ENCODE measurements at regions not wholly inside any gene's neighbourhood (a gene's known extent, or its start where the extent isn't known, plus 50 kb on each side); places are given as distances from the start of the nearest gene placed in this dataset.

DNA sequence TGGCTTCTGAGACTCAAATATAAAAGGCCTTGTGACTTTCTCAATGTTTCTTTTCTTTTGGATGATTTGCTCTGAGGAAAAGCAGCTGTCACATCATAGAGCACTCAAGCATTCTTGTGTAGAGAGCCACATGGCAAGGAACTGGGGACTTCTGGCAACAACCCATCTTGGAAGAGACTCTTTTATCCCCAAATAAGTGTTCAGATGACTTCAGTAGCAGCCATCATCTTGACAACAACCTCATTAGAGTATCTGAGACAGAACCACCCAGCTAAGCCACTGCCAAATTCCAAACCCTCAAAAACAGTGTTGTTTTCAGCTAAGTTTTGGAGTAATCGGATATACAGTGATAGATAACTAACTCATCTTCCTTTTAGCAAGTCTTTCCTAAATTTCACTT lies 1431.7 kb upstream of the IGFBP7 start (continued):
- TF ChIP-seq, protein P1, sequence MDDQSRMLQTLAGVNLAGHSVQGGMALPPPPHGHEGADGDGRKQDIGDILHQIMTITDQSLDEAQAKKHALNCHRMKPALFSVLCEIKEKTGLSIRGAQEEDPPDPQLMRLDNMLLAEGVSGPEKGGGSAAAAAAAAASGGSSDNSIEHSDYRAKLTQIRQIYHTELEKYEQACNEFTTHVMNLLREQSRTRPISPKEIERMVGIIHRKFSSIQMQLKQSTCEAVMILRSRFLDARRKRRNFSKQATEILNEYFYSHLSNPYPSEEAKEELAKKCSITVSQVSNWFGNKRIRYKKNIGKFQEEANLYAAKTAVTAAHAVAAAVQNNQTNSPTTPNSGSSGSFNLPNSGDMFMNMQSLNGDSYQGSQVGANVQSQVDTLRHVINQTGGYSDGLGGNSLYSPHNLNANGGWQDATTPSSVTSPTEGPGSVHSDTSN (IDR thresholded peaks at IDR 0.05) = no peak
- TF ChIP-seq TEAD4 (IDR thresholded peaks at IDR 0.05; ENCODE audit: borderline replicate concordance, insufficient read depth) = no peak
- no peak for TF ChIP-seq TCF12 (IDR thresholded peaks at IDR 0.05)
- TF ChIP-seq EP300 (IDR thresholded peaks at IDR 0.05; ENCODE audit: borderline replicate concordance in 1 of 2, low read depth in 1 of 2, low read length in 1 of 2) = no peak
- TF ChIP-seq, protein P2, sequence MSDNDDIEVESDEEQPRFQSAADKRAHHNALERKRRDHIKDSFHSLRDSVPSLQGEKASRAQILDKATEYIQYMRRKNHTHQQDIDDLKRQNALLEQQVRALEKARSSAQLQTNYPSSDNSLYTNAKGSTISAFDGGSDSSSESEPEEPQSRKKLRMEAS (IDR thresholded peaks at IDR 0.05; ENCODE audit: low read depth) = no peak

DNA sequence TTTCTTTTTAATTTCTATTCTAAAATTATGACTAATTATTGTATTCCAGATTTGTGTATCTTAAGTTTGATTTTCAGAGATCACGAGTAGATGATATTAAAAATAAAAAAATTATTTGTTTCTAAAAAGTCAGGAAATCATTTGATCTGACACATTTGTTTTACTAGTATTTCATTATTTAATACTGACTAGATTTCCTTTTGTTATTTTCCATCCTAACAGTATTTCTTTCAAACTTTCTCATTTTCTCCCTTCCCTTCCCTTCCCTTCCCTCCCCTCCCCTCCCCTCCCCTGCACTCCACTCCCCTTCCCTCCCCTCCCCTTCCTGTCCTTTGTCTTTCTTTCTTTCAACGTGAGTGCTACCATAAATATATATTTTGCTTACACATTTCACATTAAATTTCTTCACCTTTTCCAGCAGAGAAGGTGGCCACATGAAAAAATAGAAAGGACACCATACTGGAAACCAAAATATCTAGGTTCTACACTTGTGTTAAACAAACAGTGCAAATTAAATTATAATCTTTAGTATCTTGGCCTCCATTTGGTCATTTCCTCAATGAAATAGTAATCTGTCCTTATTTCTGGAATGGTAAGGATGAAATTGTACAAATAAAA lies 1412.7 kb upstream of the IGFBP7 start:
- H3K79me2 ChIP-seq (ENCODE audit: insufficient read depth) = no peaks in the 10 kb centered on the region
- ChIA-PET POLR2A (no interaction called here), CTCF (no interaction called here)
- H3K27ac ChIP-seq (ENCODE audit: low read depth in 2 of 2, low read length in 1 of 2) = no peak overlapping the region
- H2AFZ ChIP-seq (ENCODE audit: low read depth) = no peak overlapping the region
- H3K9me2 ChIP-seq = no peaks in the 10 kb centered on the region
- WGBS (ENCODE audit: low lambda C conversion rate) = 13% methylated on average over 2 of the region's 2 CpGs
- no peaks in the 10 kb centered on the region for H4K20me1 ChIP-seq (ENCODE audit: insufficient read depth)
- H3K36me3 ChIP-seq (replicated peaks in 1 of 2; ENCODE audit: control insufficient read depth in 1 of 2, insufficient read depth in 2 of 2, low read length in 1 of 2) = no peaks in the 10 kb centered on the region
- no peaks in the 10 kb centered on the region for H3K9me3 ChIP-seq
- DNase-seq = no peak
- no peaks in the 10 kb centered on the region for H3K4me1 ChIP-seq (ENCODE audit: control insufficient read depth in 1 of 2, insufficient read depth in 2 of 2, low read depth in 1 of 2, low read length in 1 of 2)
- H3F3A ChIP-seq (replicated peaks; ENCODE audit: insufficient read depth) = no peaks in the 10 kb centered on the region
- no peak overlapping the region for H3K9ac ChIP-seq
- H3K4me2 ChIP-seq = no peak overlapping the region
- TF ChIP-seq GABPA (IDR thresholded peaks at IDR 0.05; ENCODE audit: low read depth) = no peak
- TF ChIP-seq SIN3A (IDR thresholded peaks at IDR 0.05; ENCODE audit: borderline replicate concordance, low read depth, low read length) = no peak
- TF ChIP-seq RAD21 (IDR thresholded peaks at IDR 0.05; ENCODE audit: low read length) = no peak
- no peak for TF ChIP-seq USF1 (IDR thresholded peaks at IDR 0.05; ENCODE audit: borderline replicate concordance, low read depth)
- TF ChIP-seq RXRA (IDR thresholded peaks at IDR 0.05; ENCODE audit: borderline replicate concordance, low read depth) = no peak
- TF ChIP-seq NFIC (IDR thresholded peaks at IDR 0.05; ENCODE audit: borderline replicate concordance) = no peak
- TF ChIP-seq, protein P1 (IDR thresholded peaks at IDR 0.05) = no peak
- TF ChIP-seq ZBTB33 (IDR thresholded peaks at IDR 0.05; ENCODE audit: borderline replicate concordance, low read depth) = no peak
- no peak for TF ChIP-seq CTCF (IDR thresholded peaks at IDR 0.05)
- no peak for TF ChIP-seq TAF1 (IDR thresholded peaks at IDR 0.05; ENCODE audit: borderline replicate concordance, low read depth, low read length)
- TF ChIP-seq TCF12 (IDR thresholded peaks at IDR 0.05) = no peak
- TF ChIP-seq IRF3 (IDR thresholded peaks at IDR 0.05; ENCODE audit: low read depth, low read length) = no peak
- TF ChIP-seq EP300 (IDR thresholded peaks at IDR 0.05; ENCODE audit: borderline replicate concordance in 1 of 2, low read depth in 1 of 2, low read length in 1 of 2) = no peak
- TF ChIP-seq JUND (IDR thresholded peaks at IDR 0.05) = no peak
- no peak for TF ChIP-seq TEAD4 (IDR thresholded peaks at IDR 0.05; ENCODE audit: borderline replicate concordance, insufficient read depth)
- no peak for TF ChIP-seq MEF2A (IDR thresholded peaks at IDR 0.05; ENCODE audit: borderline replicate concordance, low read depth)
- no peak overlapping the region for H3K4me3 ChIP-seq (ENCODE audit: low read depth in 2 of 2, low read length in 1 of 2)
- no peaks in the 10 kb centered on the region for H3K27me3 ChIP-seq (ENCODE audit: insufficient read depth)

All from SK-N-SH (cell line).